Fibroblast of lung (primary cell): ENCODE measurements at regions not wholly inside any gene's neighbourhood (a gene's known extent, or its start where the extent isn't known, plus 50 kb on each side); places are given as distances from the start of the nearest gene placed in this dataset.

Experiments
- EZH2 ChIP-seq: IDR thresholded peaks from 2 replicates; pipeline ENCODE4 v1.5.1; 2012; ENCODE audit warnings: low read length, control low read depth, mild to moderate bottlenecking; ENCODE audit errors: missing control alignments
- TF ChIP-seq, protein P1 (sequence below), 2 donors: IDR thresholded peaks in 1 of 2; conservative IDR thresholded peaks in 1 of 2; 1 replicate in 1 of 2; 2 replicates in 1 of 2; pipeline ENCODE4 v1.5.1; 2011 to 2012; ENCODE audit warnings: low read length in 2 of 2, control low read depth in 1 of 2, inconsistent platforms in 1 of 2, low read depth in 1 of 2, mild to moderate bottlenecking in 1 of 2

DNA sequence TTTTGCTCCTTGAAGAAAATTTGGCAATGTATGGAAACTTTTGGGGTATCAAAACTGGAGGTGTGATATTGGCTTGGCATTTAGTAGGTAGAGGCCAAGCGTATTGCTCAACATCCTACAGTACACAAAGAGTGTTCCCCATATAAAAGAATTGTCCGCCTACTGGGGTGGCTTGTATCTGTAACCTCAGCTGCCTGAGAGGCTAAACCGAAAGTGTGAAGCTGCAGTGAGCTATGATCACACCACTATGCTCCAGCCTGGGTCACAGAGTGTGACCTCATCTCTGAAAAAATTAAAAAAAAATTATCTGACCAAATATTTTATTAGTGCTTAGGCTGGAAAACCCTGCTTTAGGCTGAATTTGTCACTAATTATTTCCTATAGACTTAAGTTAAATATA lies 483.9 kb downstream of the PYDC2 start:
- TF ChIP-seq, protein P1, sequence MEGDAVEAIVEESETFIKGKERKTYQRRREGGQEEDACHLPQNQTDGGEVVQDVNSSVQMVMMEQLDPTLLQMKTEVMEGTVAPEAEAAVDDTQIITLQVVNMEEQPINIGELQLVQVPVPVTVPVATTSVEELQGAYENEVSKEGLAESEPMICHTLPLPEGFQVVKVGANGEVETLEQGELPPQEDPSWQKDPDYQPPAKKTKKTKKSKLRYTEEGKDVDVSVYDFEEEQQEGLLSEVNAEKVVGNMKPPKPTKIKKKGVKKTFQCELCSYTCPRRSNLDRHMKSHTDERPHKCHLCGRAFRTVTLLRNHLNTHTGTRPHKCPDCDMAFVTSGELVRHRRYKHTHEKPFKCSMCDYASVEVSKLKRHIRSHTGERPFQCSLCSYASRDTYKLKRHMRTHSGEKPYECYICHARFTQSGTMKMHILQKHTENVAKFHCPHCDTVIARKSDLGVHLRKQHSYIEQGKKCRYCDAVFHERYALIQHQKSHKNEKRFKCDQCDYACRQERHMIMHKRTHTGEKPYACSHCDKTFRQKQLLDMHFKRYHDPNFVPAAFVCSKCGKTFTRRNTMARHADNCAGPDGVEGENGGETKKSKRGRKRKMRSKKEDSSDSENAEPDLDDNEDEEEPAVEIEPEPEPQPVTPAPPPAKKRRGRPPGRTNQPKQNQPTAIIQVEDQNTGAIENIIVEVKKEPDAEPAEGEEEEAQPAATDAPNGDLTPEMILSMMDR (conservative IDR thresholded peaks at IDR 0.05 in 1 of 2, IDR thresholded peaks at IDR 0.05 in 1 of 2; ENCODE audit: low read depth in 1 of 2, low read length in 2 of 2), result no peak
- TF ChIP-seq EZH2, result no peak
